SU-DHL-6 (cell line): ENCODE measurements at regions not wholly inside any gene's neighbourhood (a gene's known extent, or its start where the extent isn't known, plus 50 kb on each side); places are given as distances from the start of the nearest gene placed in this dataset.

ENCODE experiments used
- CTCF ChIP-seq: fragments of 200-600 bp; sonication (generic); IDR thresholded peaks from one replicate; pipeline ENCODE4 v1.5.1; 2017; ENCODE audit warnings: antibody characterized with exemption, mild to moderate bottlenecking, low read length, moderate library complexity; ENCODE audit not compliant: insufficient read depth, poor library complexity, severe bottlenecking
- EZH2phosphoT487 ChIP-seq: fragments of 200-600 bp; sonication (generic), shearing (Covaris generic); conservative IDR thresholded peaks from 2 replicates; pipeline ENCODE4 v1.6.1; 2018; ENCODE audit warnings: mild to moderate bottlenecking, antibody characterized with exemption, low read length, moderate library complexity, mixed read lengths

- TF ChIP-seq CTCF, result no peak
- no peak for TF ChIP-seq EZH2phosphoT487
These were observed 1047.9 kb downstream of the RPA4 start for GRCh38 chrX:97931586-97931985.
